ENCODE measurements at regions not wholly inside any gene's neighbourhood (a gene's known extent, or its start where the extent isn't known, plus 50 kb on each side); places are given as distances from the start of the nearest gene placed in this dataset.

GRCh38 chr9:108476574-108476973, 379.2 kb downstream of the ACTL7B start:
- peak overlapping the region; percentile 47 for H3K27ac ChIP-seq
- H3K4me3 ChIP-seq: no peak overlapping the region
- ATAC-seq (peak; percentile 47 to 64 (median 61)), DNase-seq (no peak)
- no peaks in the 10 kb centered on the region for H3K36me3 ChIP-seq (ENCODE audit: insufficient read depth in 1 of 2, low read depth in 1 of 2)
- intact Hi-C loops (cut with DNase I): loop anchor here in 1 of 2 donors (10.0 kb wide), 2 partner anchors 112 to 992 kb away; partner anchors contain the start of gene KLF4
- H3K4me1 ChIP-seq: peaks cover 53% of the 10 kb centered on the region
- no peak for TF ChIP-seq CTCF (IDR thresholded peaks at IDR 0.05)
- H3K9me3 ChIP-seq: no peaks in the 10 kb centered on the region
- H3K27me3 ChIP-seq (ENCODE audit: insufficient read depth in 3 of 3, low read length in 2 of 3): no peaks in the 10 kb centered on the region
- WGBS, 3 donors: 33 to 55% (median 51%) methylated on average over 3 of the region's 3 CpGs

- ATAC-seq (no peak), DNase-seq (no peak)
- no peak for TF ChIP-seq CTCF (IDR thresholded peaks at IDR 0.05)
- Histone ChIP-seq H3K4me3 (no peak overlapping the region), H3K27ac (no peak overlapping the region), H3K4me1 (peaks cover 53% of the 10 kb centered on the region), H3K27me3 (ENCODE audit: insufficient read depth in 3 of 3, low read length in 2 of 3) (no peaks in the 10 kb centered on the region), H3K9me3 (no peaks in the 10 kb centered on the region), H3K36me3 (ENCODE audit: insufficient read depth in 1 of 2, low read depth in 1 of 2) (no peaks in the 10 kb centered on the region)
- 83 to 90% (median 88%) methylated on average over 2 of the region's 2 CpGs for WGBS, 3 donors
- intact Hi-C loops (cut with DNase I): loop anchor here in 1 of 2 donors (10.0 kb wide), 2 partner anchors 111 to 991 kb away; partner anchors contain the start of gene KLF4
Observed at GRCh38 chr9:108475813-108476212, 380.0 kb downstream of the ACTL7B start.

- DNase-seq: no peak
- peak overlapping the region; percentile 17 for H3K27ac ChIP-seq
- H3K4me1 ChIP-seq: peaks cover 48% of the 10 kb centered on the region
- no peaks in the 10 kb centered on the region for H3K9me3 ChIP-seq
- TF ChIP-seq CTCF (IDR thresholded peaks at IDR 0.05): no peak
- H3K4me3 ChIP-seq: no peak overlapping the region
- H3K36me3 ChIP-seq (ENCODE audit: insufficient read depth in 1 of 2, low read depth in 1 of 2): no peaks in the 10 kb centered on the region
- no peaks in the 10 kb centered on the region for H3K27me3 ChIP-seq (ENCODE audit: insufficient read depth in 3 of 3, low read length in 2 of 3)
- WGBS, 3 donors: 40 to 73% (median 51%) methylated on average over 6 of the region's 6 CpGs
- ATAC-seq: no peak
- intact Hi-C loops (cut with DNase I): loop anchor here in 1 of 2 donors (5.0 to 10.0 kb wide), 3 partner anchors 78 to 990 kb away; partner anchors contain the start of gene KLF4
Observed at GRCh38 chr9:108474356-108474755, 381.4 kb downstream of the ACTL7B start.

GRCh38 chr9:108473209-108474112, 382.3 kb downstream of the ACTL7B start:
- Histone ChIP-seq H3K27me3 (ENCODE audit: insufficient read depth in 3 of 3, low read length in 2 of 3) (no peaks in the 10 kb centered on the region), H3K9me3 (no peaks in the 10 kb centered on the region), H3K4me3 (peak overlapping the region; percentile 9), H3K4me1 (peaks cover 42% of the 10 kb centered on the region), H3K27ac (peak overlapping the region; percentile 59), H3K36me3 (ENCODE audit: insufficient read depth in 1 of 2, low read depth in 1 of 2) (no peaks in the 10 kb centered on the region)
- DNase-seq (peak; percentile 44 to 77), ATAC-seq (peak; percentile 84 to 88 (median 87))
- TF ChIP-seq CTCF (IDR thresholded peaks at IDR 0.05): no peak
- WGBS, 3 donors: 6 to 13% (median 11%) methylated on average over 9 of the region's 9 CpGs
- intact Hi-C loops (cut with DNase I): loop anchor here in 1 of 2 donors (5.0 to 10.0 kb wide), 3 partner anchors 79 to 989 kb away; partner anchors contain the start of gene KLF4
